Activated CD4-positive, alpha-beta T cell treated with anti-CD3 and anti-CD28 coated beads, Interleukin-2, amount 10 ng/mL, durations not matched to agents 7 days and 5 days (primary cell): ENCODE measurements at regions not wholly inside any gene's neighbourhood (a gene's known extent, or its start where the extent isn't known, plus 50 kb on each side); places are given as distances from the start of the nearest gene placed in this dataset.

Experiments used
- CTCF ChIA-PET: fragments of 350-600 bp; sonication (Branson Sonifier 250); formaldehyde crosslinking; loops from one replicate; lab custom pipeline; 2021; ENCODE audit warnings: antibody characterized with exemption; lab: Charles Lee
- POLR2A ChIA-PET: fragments of 350-600 bp; sonication (Branson Sonifier 250); formaldehyde crosslinking; loops from one replicate; lab custom pipeline; 2021; ENCODE audit warnings: antibody characterized with exemption; lab: Charles Lee
- DNase-seq: peaks from one replicate; pipeline ENCODE4 v3.0.0-alpha.2; 2020
- H3K27ac Mint-ChIP-seq: one replicate; pipeline ENCODE4 v1.8.0; 2021; ENCODE audit warnings: mild to moderate bottlenecking, moderate library complexity, mixed read lengths
- H3K27me3 Mint-ChIP-seq: one replicate; pipeline ENCODE4 v1.8.0; 2021; ENCODE audit warnings: mixed read lengths
- H3K36me3 Mint-ChIP-seq: one replicate; pipeline ENCODE4 v1.8.0; 2021; ENCODE audit warnings: low read depth, mixed read lengths
- H3K4me1 Mint-ChIP-seq: one replicate; pipeline ENCODE4 v1.8.0; 2021; ENCODE audit warnings: mixed read lengths
- H3K4me3 Mint-ChIP-seq: one replicate; pipeline ENCODE4 v1.8.0; 2021; ENCODE audit warnings: mild to moderate bottlenecking, moderate library complexity, mixed read lengths
- H3K9me3 Mint-ChIP-seq: one replicate; pipeline ENCODE4 v1.8.0; 2021; ENCODE audit warnings: mixed read lengths

- H3K27ac Mint-ChIP-seq = no peak overlapping the region
Observed at GRCh38 chr2:219906114-219907010, 278.9 kb downstream of the SLC4A3 start.

GRCh38 chr2:219907011-219907365 lies 279.6 kb downstream of the SLC4A3 start:
- H3K27me3 Mint-ChIP-seq = no peaks in the 10 kb centered on the region
- H3K4me1 Mint-ChIP-seq = no peaks in the 10 kb centered on the region
- no peaks in the 10 kb centered on the region for H3K9me3 Mint-ChIP-seq
- H3K4me3 Mint-ChIP-seq = no peak overlapping the region
- ChIA-PET CTCF (no interaction called here), POLR2A (no interaction called here)
- no peak for DNase-seq
- H3K36me3 Mint-ChIP-seq = no peaks in the 10 kb centered on the region
- no peak overlapping the region for H3K27ac Mint-ChIP-seq

More at GRCh38 chr2:219906114-219907010, 278.9 kb downstream of the SLC4A3 start:
- CTCF ChIA-PET = no interaction called here
- POLR2A ChIA-PET = no interaction called here
- H3K27me3 Mint-ChIP-seq = no peaks in the 10 kb centered on the region
- H3K4me3 Mint-ChIP-seq = no peak overlapping the region
- no peaks in the 10 kb centered on the region for H3K4me1 Mint-ChIP-seq
- no peak for DNase-seq
- no peaks in the 10 kb centered on the region for H3K36me3 Mint-ChIP-seq
- no peaks in the 10 kb centered on the region for H3K9me3 Mint-ChIP-seq

GRCh38 chr2:219908538-219908937 lies 281.1 kb downstream of the SLC4A3 start:
- Mint-ChIP-seq H3K4me3 (no peak overlapping the region), H3K9me3 (no peaks in the 10 kb centered on the region), H3K36me3 (no peaks in the 10 kb centered on the region), H3K27me3 (no peaks in the 10 kb centered on the region), H3K27ac (no peak overlapping the region), H3K4me1 (no peaks in the 10 kb centered on the region)
- ChIA-PET CTCF (no interaction called here), POLR2A (no interaction called here)
- no peak for DNase-seq

GRCh38 chr2:219911541-219911940 lies 284.1 kb downstream of the SLC4A3 start:
- Mint-ChIP-seq H3K4me3 (no peak overlapping the region), H3K36me3 (no peaks in the 10 kb centered on the region), H3K9me3 (no peaks in the 10 kb centered on the region), H3K27ac (no peak overlapping the region), H3K27me3 (no peaks in the 10 kb centered on the region), H3K4me1 (no peaks in the 10 kb centered on the region)
- CTCF ChIA-PET = interaction anchor here (1.2 kb wide), 1 partner anchor 11 kb away, joined by 3 read pairs; no protein-coding TSS in a partner anchor
- POLR2A ChIA-PET = interaction anchor here (0.6 kb wide), 1 partner anchor 214 kb away, joined by 3 read pairs; no protein-coding TSS in a partner anchor
- no peak for DNase-seq

GRCh38 chr2:219912491-219912921 lies 285.1 kb downstream of the SLC4A3 start:
- POLR2A ChIA-PET = no interaction called here
- H3K4me3 Mint-ChIP-seq = no peak overlapping the region
- H3K4me1 Mint-ChIP-seq = no peaks in the 10 kb centered on the region
- CTCF ChIA-PET = no interaction called here
- DNase-seq = no peak
- H3K9me3 Mint-ChIP-seq = no peaks in the 10 kb centered on the region
- no peaks in the 10 kb centered on the region for H3K36me3 Mint-ChIP-seq
- H3K27ac Mint-ChIP-seq = no peak overlapping the region
- H3K27me3 Mint-ChIP-seq = no peaks in the 10 kb centered on the region

- ChIA-PET CTCF (no interaction called here), POLR2A (no interaction called here)
- DNase-seq = no peak
- Mint-ChIP-seq H3K4me1 (no peaks in the 10 kb centered on the region), H3K9me3 (no peaks in the 10 kb centered on the region), H3K36me3 (no peaks in the 10 kb centered on the region), H3K27me3 (no peaks in the 10 kb centered on the region), H3K4me3 (no peak overlapping the region), H3K27ac (no peak overlapping the region)
Observed at GRCh38 chr2:219914577-219914976, 287.1 kb downstream of the SLC4A3 start.

GRCh38 chr2:219916281-219916680 lies 288.9 kb downstream of the SLC4A3 start:
- Mint-ChIP-seq H3K27me3 (no peaks in the 10 kb centered on the region), H3K4me3 (no peak overlapping the region), H3K4me1 (no peaks in the 10 kb centered on the region), H3K36me3 (no peaks in the 10 kb centered on the region), H3K27ac (no peak overlapping the region), H3K9me3 (no peaks in the 10 kb centered on the region)
- ChIA-PET CTCF (no interaction called here), POLR2A (no interaction called here)
- DNase-seq = no peak

- ChIA-PET POLR2A (no interaction called here), CTCF (no interaction called here)
- H3K36me3 Mint-ChIP-seq = no peaks in the 10 kb centered on the region
- no peaks in the 10 kb centered on the region for H3K4me1 Mint-ChIP-seq
- H3K9me3 Mint-ChIP-seq = no peaks in the 10 kb centered on the region
- no peak overlapping the region for H3K27ac Mint-ChIP-seq
- no peaks in the 10 kb centered on the region for H3K27me3 Mint-ChIP-seq
- H3K4me3 Mint-ChIP-seq = no peak overlapping the region
- no peak for DNase-seq
Observed at GRCh38 chr2:219916726-219917440, 289.5 kb downstream of the SLC4A3 start.

GRCh38 chr2:219918254-219918653 lies 290.8 kb downstream of the SLC4A3 start:
- ChIA-PET CTCF (no interaction called here), POLR2A (no interaction called here)
- no peaks in the 10 kb centered on the region for H3K4me1 Mint-ChIP-seq
- no peak overlapping the region for H3K27ac Mint-ChIP-seq
- DNase-seq = no peak
- H3K36me3 Mint-ChIP-seq = no peaks in the 10 kb centered on the region
- no peak overlapping the region for H3K4me3 Mint-ChIP-seq
- H3K9me3 Mint-ChIP-seq = no peaks in the 10 kb centered on the region
- H3K27me3 Mint-ChIP-seq = no peaks in the 10 kb centered on the region

GRCh38 chr2:219918944-219919343 lies 291.5 kb downstream of the SLC4A3 start:
- Mint-ChIP-seq H3K36me3 (no peaks in the 10 kb centered on the region), H3K9me3 (no peaks in the 10 kb centered on the region), H3K4me1 (no peaks in the 10 kb centered on the region), H3K27ac (no peak overlapping the region), H3K4me3 (no peak overlapping the region), H3K27me3 (no peaks in the 10 kb centered on the region)
- CTCF ChIA-PET = interaction anchor here (0.6 kb wide), 1 partner anchor 510 kb away, joined by 3 read pairs; no protein-coding TSS in a partner anchor
- POLR2A ChIA-PET = no interaction called here
- no peak for DNase-seq

- Mint-ChIP-seq H3K27ac (no peak overlapping the region), H3K36me3 (no peaks in the 10 kb centered on the region), H3K27me3 (no peaks in the 10 kb centered on the region), H3K9me3 (no peaks in the 10 kb centered on the region), H3K4me1 (no peaks in the 10 kb centered on the region), H3K4me3 (no peak overlapping the region)
- CTCF ChIA-PET = interaction anchor here (0.5 to 0.6 kb wide), 2 partner anchors 127 to 510 kb away, joined by 3 read pairs; no protein-coding TSS in a partner anchor
- POLR2A ChIA-PET = no interaction called here
- no peak for DNase-seq
Observed at GRCh38 chr2:219919506-219919905, 292.1 kb downstream of the SLC4A3 start.

- Mint-ChIP-seq H3K4me1 (no peaks in the 10 kb centered on the region), H3K36me3 (no peaks in the 10 kb centered on the region), H3K27ac (no peak overlapping the region), H3K27me3 (no peaks in the 10 kb centered on the region), H3K4me3 (no peak overlapping the region), H3K9me3 (no peaks in the 10 kb centered on the region)
- DNase-seq = no peak
- POLR2A ChIA-PET = no interaction called here
- CTCF ChIA-PET = no interaction called here
Observed at GRCh38 chr2:219929835-219930234, 302.4 kb downstream of the SLC4A3 start.

- ChIA-PET POLR2A (no interaction called here), CTCF (no interaction called here)
- Mint-ChIP-seq H3K9me3 (no peaks in the 10 kb centered on the region), H3K4me3 (no peak overlapping the region), H3K27ac (no peak overlapping the region), H3K36me3 (no peaks in the 10 kb centered on the region), H3K4me1 (no peaks in the 10 kb centered on the region), H3K27me3 (no peaks in the 10 kb centered on the region)
- DNase-seq = no peak
Observed at GRCh38 chr2:219939647-219940046, 312.2 kb downstream of the SLC4A3 start.
